HCT116 (cell line): ENCODE measurements at regions not wholly inside any gene's neighbourhood (a gene's known extent, or its start where the extent isn't known, plus 50 kb on each side); places are given as distances from the start of the nearest gene placed in this dataset.
"Not testable (repeated sequence)": the region's sequence is repeated elsewhere in the genome, so short reads cannot be mapped to it uniquely, and the experiment has no call there.

Source experiments
- ATAC-seq: fragments of 200-7000 bp; cut with Tn5 transposase; 2 replicates; pipeline ENCODE4 v1.9.1; 2020; ENCODE audit warnings: mild to moderate bottlenecking, moderate library complexity
- BruUV-seq: library from RNA; stranded (reverse); fragments of 400-500 nt; replicated peaks from 2 replicates; lab custom pipeline; 2021; lab: Mats Ljungman, UMichigan
- CTCF ChIA-PET: fragments of 300-600 bp; sonication (Branson Sonifier 250); formaldehyde crosslinking; loops from one replicate; lab custom pipeline; 2021; ENCODE audit warnings: antibody characterized with exemption; lab: Charles Lee
- POLR2A ChIA-PET: fragments of 300-600, 350-600 bp; sonication (Branson Sonifier 250); formaldehyde crosslinking; loops from one replicate; lab custom pipeline; 2021; ENCODE audit warnings: antibody characterized with exemption; lab: Charles Lee
- RAD21 ChIA-PET, 2 experiments: fragments of 300-600 bp; sonication (Branson Sonifier 250); formaldehyde crosslinking; loops; one replicate each; lab custom pipeline; 2023; ENCODE audit warnings: low total read pairs in 2 of 2; ENCODE audit not compliant: uncharacterized antibody in 2 of 2, unreplicated experiment in 2 of 2, low non-redundant PET in 1 of 2; lab: Charles Lee
- DNase-seq: peaks from one replicate; pipeline ENCODE4 v3.0.0-alpha.2; 2010; ENCODE audit warnings: low read depth, low spot score
- H2AFZ ChIP-seq: fragments of 200-600 bp; shearing (Covaris generic), sonication (generic); 2 replicates; pipeline ENCODE4 v1.6.1; 2017; ENCODE audit warnings: low read depth, mixed run types, mixed read lengths, antibody characterized with exemption, low read length; ENCODE audit not compliant: poor library complexity, severe bottlenecking
- H3K27ac ChIP-seq: 2 replicates; pipeline ENCODE4 v1.5.1; 2012; ENCODE audit warnings: low read depth, low read length
- H3K27me3 ChIP-seq: fragments of 200-600 bp; sonication (generic); 2 replicates; pipeline ENCODE4 v1.6.1; 2016; ENCODE audit warnings: mixed run types, low read length, mixed read lengths; ENCODE audit not compliant: insufficient read depth
- H3K36me3 ChIP-seq, 2 experiments: fragments of 200-500 bp in 1 of 2; fragments of 200-600 bp in 1 of 2; sonication (Bioruptor generic) in 1 of 2; sonication (generic) in 1 of 2; 2 replicates each; pipeline versions ENCODE4 v1.5.1 to v1.6.1; 2014 to 2016; ENCODE audit warnings: low read length in 2 of 2, inconsistent platforms in 1 of 2, mixed read lengths in 1 of 2, mixed run types in 1 of 2; ENCODE audit not compliant: insufficient read depth in 2 of 2, control insufficient read depth in 1 of 2
- H3K4me1 ChIP-seq, 2 experiments: fragments of 200-600 bp in 1 of 2; sonication (generic) in 1 of 2; 2 replicates each; pipeline versions ENCODE4 v1.5.1 to v1.6.1; 2012 to 2017; ENCODE audit warnings: low read length in 2 of 2, inconsistent platforms in 1 of 2, mild to moderate bottlenecking in 1 of 2, mixed read lengths in 1 of 2, mixed run types in 1 of 2, moderate library complexity in 1 of 2; ENCODE audit not compliant: insufficient read depth in 2 of 2, control insufficient read depth in 1 of 2
- H3K4me2 ChIP-seq: fragments of 200-600 bp; sonication (generic); 2 replicates; pipeline ENCODE4 v1.6.1; 2017; ENCODE audit warnings: mixed run types, low read length, mixed read lengths
- H3K4me3 ChIP-seq, 2 experiments: fragments of 200-600 bp in 1 of 2; sonication (generic) in 1 of 2; replicated peaks in 1 of 2; 2 replicates each; pipeline ENCODE4 v1.5.1; 2011 to 2016; ENCODE audit warnings: low read length in 2 of 2, control low read depth in 1 of 2, low read depth in 1 of 2, mild to moderate bottlenecking in 1 of 2, mixed read lengths in 1 of 2, mixed run types in 1 of 2
- H3K79me2 ChIP-seq: fragments of 200-600 bp; sonication (generic); 2 replicates; pipeline ENCODE4 v1.6.1; 2017; ENCODE audit warnings: mild to moderate bottlenecking, mixed run types, low read length, moderate library complexity, mixed read lengths; ENCODE audit not compliant: insufficient read depth
- H3K9ac ChIP-seq: fragments of 200-600 bp; sonication (generic); 2 replicates; pipeline ENCODE4 v1.6.1; 2016; ENCODE audit warnings: low read length, mixed read lengths
- H3K9me2 ChIP-seq: fragments of 200-600 bp; sonication (generic), shearing (Covaris generic); 2 replicates; pipeline ENCODE4 v1.6.1; 2017; ENCODE audit warnings: mixed run types, mild to moderate bottlenecking, moderate library complexity; ENCODE audit not compliant: insufficient read depth
- H3K9me3 ChIP-seq, 2 experiments: fragments of 200-500 bp in 1 of 2; fragments of 200-600 bp in 1 of 2; sonication (Bioruptor generic) in 1 of 2; sonication (generic) in 1 of 2; 2 replicates each; pipeline ENCODE4 v1.6.1; 2014 to 2017; ENCODE audit warnings: low read length in 2 of 2, mixed read lengths in 2 of 2, inconsistent platforms in 1 of 2, low read depth in 1 of 2, mild to moderate bottlenecking in 1 of 2, mixed run types in 1 of 2, moderate library complexity in 1 of 2; ENCODE audit not compliant: control insufficient read depth in 1 of 2, insufficient read depth in 1 of 2
- H4K20me1 ChIP-seq: fragments of 200-600 bp; sonication (generic), shearing (Covaris generic); 2 replicates; pipeline ENCODE4 v1.6.1; 2017; ENCODE audit warnings: mixed run types, mild to moderate bottlenecking, moderate library complexity; ENCODE audit not compliant: insufficient read depth
- ATF3 ChIP-seq: IDR thresholded peaks from 2 replicates; pipeline ENCODE4 v1.6.1; 2012
- CEBPB ChIP-seq: IDR thresholded peaks from 2 replicates; pipeline ENCODE4 v1.6.1; 2012; ENCODE audit warnings: low read depth
- EGR1 ChIP-seq: IDR thresholded peaks from 2 replicates; pipeline ENCODE4 v1.6.1; 2012; ENCODE audit warnings: low read depth
- EZH2 ChIP-seq: fragments of 200-600 bp; sonication (generic); IDR thresholded peaks from 2 replicates; pipeline ENCODE4 v1.6.1; 2017; ENCODE audit warnings: antibody characterized with exemption, mixed run types
- FOSL1 ChIP-seq: IDR thresholded peaks from 2 replicates; pipeline ENCODE4 v1.6.1; 2012; ENCODE audit warnings: low read depth
- POLR2A ChIP-seq: IDR thresholded peaks from 2 replicates; pipeline ENCODE4 v1.7.0; 2011; ENCODE audit warnings: borderline replicate concordance; ENCODE audit not compliant: insufficient read depth, insufficient read length; ENCODE audit errors: extremely low read depth
- POLR2AphosphoS5 ChIP-seq: IDR thresholded peaks from 2 replicates; pipeline ENCODE4 v1.6.1; 2011; ENCODE audit warnings: mild to moderate bottlenecking, low read depth, low read length, moderate library complexity
- RAD21 ChIP-seq: IDR thresholded peaks from 2 replicates; pipeline ENCODE4 v1.6.1; 2012; ENCODE audit warnings: low read depth, mild to moderate bottlenecking
- REST ChIP-seq: IDR thresholded peaks from 2 replicates; pipeline ENCODE4 v1.6.1; 2012; ENCODE audit warnings: low read depth
- TCF7L2 ChIP-seq: IDR thresholded peaks from 2 replicates; pipeline ENCODE4 v1.7.0; 2011; ENCODE audit warnings: borderline replicate concordance, inconsistent platforms; ENCODE audit not compliant: insufficient read depth, insufficient read length; ENCODE audit errors: extremely low read depth
- ZBTB33 ChIP-seq: IDR thresholded peaks from 2 replicates; pipeline ENCODE4 v1.6.1; 2011; ENCODE audit warnings: mild to moderate bottlenecking, low read length, moderate library complexity; ENCODE audit not compliant: insufficient replicate concordance; ENCODE audit errors: extremely low read depth
- ZFX ChIP-seq: fragments of 450-650 bp; IDR thresholded peaks from 2 replicates; pipeline ENCODE4 v1.6.1; 2017
- intact Hi-C: fragments of 100-400 bp; cut with micrococcal nuclease; formaldehyde crosslinking; loops from 2 replicates; pipeline ENCODE4 v1.10.0; 2022

DNA sequence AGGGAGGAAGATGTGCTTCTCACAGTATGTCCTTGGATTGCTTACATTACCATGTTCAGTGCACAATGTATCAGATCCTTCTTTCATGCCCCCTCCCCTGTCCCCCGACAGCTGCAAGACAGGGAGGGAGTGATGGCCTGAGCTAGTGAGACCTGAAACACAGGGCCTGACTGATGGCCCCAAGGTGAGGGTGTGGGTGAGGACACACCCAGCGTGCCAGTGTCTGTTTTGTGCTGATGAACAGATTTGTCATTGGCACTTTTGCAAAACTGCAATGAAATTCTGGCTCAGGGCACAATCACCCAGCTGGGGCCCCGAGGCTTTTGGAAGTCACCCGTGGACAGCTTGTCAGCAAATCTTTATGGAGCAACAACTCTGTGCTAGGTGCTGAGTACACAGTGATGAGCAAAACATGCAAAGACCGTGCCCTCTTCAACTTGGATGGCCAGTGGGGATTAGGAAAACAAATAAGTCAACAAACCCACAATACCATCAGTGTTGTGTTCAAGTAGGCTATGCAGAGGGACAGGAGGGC lies 59.4 kb upstream of the EMX2 start:
- H3K4me2 ChIP-seq = no peak overlapping the region
- no peaks in the 10 kb centered on the region for H3K9me2 ChIP-seq
- H3K27me3 ChIP-seq = no peaks in the 10 kb centered on the region
- ChIA-PET POLR2A (no interaction called here), CTCF (interaction anchor here (2.8 kb wide), 1 partner anchor 13 kb away, joined by 10 read pairs; no protein-coding TSS in a partner anchor), RAD21 (no interaction called here)
- H3K4me1 ChIP-seq = peaks cover 0 to 6% of the 10 kb centered on the region in 2 experiments; a peak in 2 of 4 replicates
- no peak overlapping the region for H3K9ac ChIP-seq
- DNase-seq = no peak
- no peak overlapping the region for H3K27ac ChIP-seq
- no TSS peak for BruUV-seq
- H3K36me3 ChIP-seq = no peaks in the 10 kb centered on the region
- no peaks in the 10 kb centered on the region for H3K79me2 ChIP-seq
- no peak overlapping the region for H3K4me3 ChIP-seq
- no peak for ATAC-seq
- H2AFZ ChIP-seq = no peak overlapping the region
- no peak for TF ChIP-seq RAD21
- no peak for TF ChIP-seq ZBTB33
- TF ChIP-seq REST = no peak
- TF ChIP-seq TCF7L2 = no peak
- no peak for TF ChIP-seq ATF3
- TF ChIP-seq EGR1 = no peak
- no peak for TF ChIP-seq ZFX
- TF ChIP-seq FOSL1 = no peak
- TF ChIP-seq POLR2A = no peak
- no peak for TF ChIP-seq CEBPB
- no peak for TF ChIP-seq EZH2
- no peak for TF ChIP-seq POLR2AphosphoS5
- H4K20me1 ChIP-seq = no peaks in the 10 kb centered on the region
- intact Hi-C loops = no loop called here
- no peaks in the 10 kb centered on the region for H3K9me3 ChIP-seq

DNA sequence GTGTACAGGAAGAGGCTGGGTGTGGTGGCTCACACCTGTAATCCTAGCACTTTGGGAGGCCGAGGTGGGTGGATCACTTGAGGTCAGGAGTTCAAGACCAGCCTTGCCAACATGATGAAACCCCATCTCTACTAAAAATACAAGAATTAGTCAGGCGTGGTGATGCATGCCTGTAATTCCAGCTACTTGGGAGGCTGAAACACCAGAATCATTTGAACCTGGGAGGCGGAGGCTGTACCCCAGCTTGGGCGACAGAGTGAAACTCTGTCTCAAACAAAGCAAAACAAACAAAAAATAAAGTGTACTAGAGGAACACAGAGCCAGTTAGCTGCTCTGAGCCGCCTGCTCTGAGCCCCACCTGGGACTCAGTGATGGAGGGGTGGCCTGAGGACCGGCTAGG lies 61.5 kb upstream of the EMX2 start:
- H3K9me2 ChIP-seq, H3K9me3 ChIP-seq, ATAC-seq, H3K36me3 ChIP-seq, BruUV-seq, CTCF ChIA-PET, H3K4me3 ChIP-seq, H4K20me1 ChIP-seq, H3K9ac ChIP-seq, intact Hi-C loops, H3K27me3 ChIP-seq, DNase-seq, H3K79me2 ChIP-seq, POLR2A ChIA-PET, H3K4me2 ChIP-seq, H2AFZ ChIP-seq, H3K27ac ChIP-seq, RAD21 ChIA-PET: not testable (repeated sequence)
- peaks cover 0 to 10% of the 10 kb centered on the region in 2 experiments; a peak in 2 of 4 replicates for H3K4me1 ChIP-seq
